Right atrium auricular region (tissue), 2 donors: ENCODE measurements at regions not wholly inside any gene's neighbourhood (a gene's known extent, or its start where the extent isn't known, plus 50 kb on each side); places are given as distances from the start of the nearest gene placed in this dataset.

ENCODE experiments used
- DNase-seq: peaks from one replicate; pipeline ENCODE4 v3.0.0-alpha.2; 2019; ENCODE audit warnings: low spot score
- H3K27ac ChIP-seq, 2 donors: fragments of 200-600 bp; sonication (generic); 1 replicate in 1 of 2; 2 replicates in 1 of 2; pipeline ENCODE4 v1.5.1; 2016 to 2019
- H3K27me3 ChIP-seq, 2 donors: fragments of 200-600 bp; sonication (generic); one replicate each; pipeline versions ENCODE4 v1.5.1 to v1.6.0; 2017 to 2019
- H3K36me3 ChIP-seq: fragments of 200-600 bp; sonication (generic); one replicate; pipeline ENCODE4 v1.5.1; 2016
- H3K4me1 ChIP-seq, 2 donors: fragments of 200-600 bp; sonication (generic); one replicate each; pipeline versions ENCODE4 v1.5.1 to v1.6.0; 2017 to 2019
- H3K4me3 ChIP-seq, 2 donors: fragments of 200-600 bp; sonication (generic); 1 replicate in 1 of 2; 2 replicates in 1 of 2; pipeline ENCODE4 v1.5.1; 2017 to 2019; ENCODE audit warnings: mild to moderate bottlenecking in 1 of 2, moderate library complexity in 1 of 2
- H3K9me3 ChIP-seq, 2 donors: fragments of 200-600 bp; sonication (generic); one replicate each; pipeline ENCODE4 v1.5.1; 2019
- TF ChIP-seq, protein P1 (sequence below), 2 donors: fragments of 200-600 bp; sonication (generic); IDR thresholded peaks; one replicate each; pipeline ENCODE4 v1.5.1; 2019; ENCODE audit warnings: antibody characterized with exemption in 2 of 2

DNA sequence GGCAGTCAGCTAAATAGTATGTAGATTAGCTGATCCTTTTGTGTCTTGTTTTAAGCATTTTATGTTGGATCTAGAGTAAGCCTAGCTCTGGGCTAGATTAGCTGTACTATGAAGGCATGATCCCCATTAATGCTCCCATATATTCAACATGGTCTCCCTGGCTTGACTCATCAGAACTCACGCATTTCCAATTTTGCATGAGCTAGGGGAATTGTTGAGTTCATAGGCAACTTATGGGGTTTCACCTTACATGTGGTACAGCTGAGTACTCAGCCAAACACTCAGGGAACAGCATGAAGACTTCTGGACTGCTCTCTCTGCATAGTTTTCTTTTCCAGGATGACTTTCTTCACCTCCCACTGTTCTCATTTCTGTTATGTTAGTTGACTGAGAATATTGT lies 248.2 kb downstream of the TMX3 start:
- H3K36me3 ChIP-seq, result no peaks in the 10 kb centered on the region
- DNase-seq, result no peak
- no peaks in the 10 kb centered on the region for H3K27me3 ChIP-seq
- no peak overlapping the region for H3K27ac ChIP-seq
- H3K9me3 ChIP-seq, result no peaks in the 10 kb centered on the region
- no peaks in the 10 kb centered on the region for H3K4me1 ChIP-seq
- no peak overlapping the region for H3K4me3 ChIP-seq
- TF ChIP-seq, protein P1, sequence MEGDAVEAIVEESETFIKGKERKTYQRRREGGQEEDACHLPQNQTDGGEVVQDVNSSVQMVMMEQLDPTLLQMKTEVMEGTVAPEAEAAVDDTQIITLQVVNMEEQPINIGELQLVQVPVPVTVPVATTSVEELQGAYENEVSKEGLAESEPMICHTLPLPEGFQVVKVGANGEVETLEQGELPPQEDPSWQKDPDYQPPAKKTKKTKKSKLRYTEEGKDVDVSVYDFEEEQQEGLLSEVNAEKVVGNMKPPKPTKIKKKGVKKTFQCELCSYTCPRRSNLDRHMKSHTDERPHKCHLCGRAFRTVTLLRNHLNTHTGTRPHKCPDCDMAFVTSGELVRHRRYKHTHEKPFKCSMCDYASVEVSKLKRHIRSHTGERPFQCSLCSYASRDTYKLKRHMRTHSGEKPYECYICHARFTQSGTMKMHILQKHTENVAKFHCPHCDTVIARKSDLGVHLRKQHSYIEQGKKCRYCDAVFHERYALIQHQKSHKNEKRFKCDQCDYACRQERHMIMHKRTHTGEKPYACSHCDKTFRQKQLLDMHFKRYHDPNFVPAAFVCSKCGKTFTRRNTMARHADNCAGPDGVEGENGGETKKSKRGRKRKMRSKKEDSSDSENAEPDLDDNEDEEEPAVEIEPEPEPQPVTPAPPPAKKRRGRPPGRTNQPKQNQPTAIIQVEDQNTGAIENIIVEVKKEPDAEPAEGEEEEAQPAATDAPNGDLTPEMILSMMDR (IDR thresholded peaks at IDR 0.05), result no peak

DNA sequence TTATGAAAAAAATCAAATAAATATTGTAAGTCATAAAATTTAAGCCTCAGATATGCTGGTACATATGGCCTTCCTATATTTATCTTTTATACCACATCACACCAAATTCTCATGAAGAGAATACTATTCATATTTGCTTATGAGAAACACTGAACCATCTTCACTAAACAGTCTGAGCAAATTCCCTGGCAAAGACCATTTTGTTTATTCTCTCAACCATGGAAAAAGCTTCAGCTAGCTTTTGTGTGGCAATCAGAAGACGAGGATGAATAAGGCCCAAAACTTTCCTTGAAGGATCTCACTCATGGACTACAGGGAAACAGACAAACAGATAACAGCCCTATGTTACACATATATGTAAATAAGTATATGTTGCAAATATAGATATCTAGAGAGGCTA lies 252.1 kb downstream of the TMX3 start:
- Histone ChIP-seq H3K36me3 (no peaks in the 10 kb centered on the region), H3K27me3 (no peaks in the 10 kb centered on the region), H3K4me3 (no peak overlapping the region), H3K9me3 (no peaks in the 10 kb centered on the region), H3K27ac (no peak overlapping the region), H3K4me1 (no peaks in the 10 kb centered on the region)
- TF ChIP-seq, protein P1 (IDR thresholded peaks at IDR 0.05), result no peak
- DNase-seq, result no peak

DNA sequence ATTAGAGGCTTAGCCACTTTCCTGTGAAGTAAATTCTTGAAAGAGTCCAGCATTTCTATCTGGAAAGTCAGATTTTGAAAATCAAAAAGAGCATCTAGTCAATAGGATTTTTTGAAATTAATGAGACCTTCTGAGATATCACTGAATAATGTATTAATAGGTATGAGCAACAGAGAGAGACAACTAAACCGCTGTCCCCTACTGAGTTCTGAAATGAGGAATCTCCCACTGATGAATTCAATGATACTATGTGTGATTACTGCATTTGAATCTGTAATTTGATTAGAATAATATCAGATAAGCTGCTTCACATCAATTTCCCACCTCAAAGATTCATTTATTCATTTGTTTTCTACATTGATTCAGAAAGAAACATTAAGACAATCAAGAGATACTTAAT lies 252.8 kb downstream of the TMX3 start:
- TF ChIP-seq, protein P1 (IDR thresholded peaks at IDR 0.05), result no peak
- no peaks in the 10 kb centered on the region for H3K4me1 ChIP-seq
- DNase-seq, result no peak

DNA sequence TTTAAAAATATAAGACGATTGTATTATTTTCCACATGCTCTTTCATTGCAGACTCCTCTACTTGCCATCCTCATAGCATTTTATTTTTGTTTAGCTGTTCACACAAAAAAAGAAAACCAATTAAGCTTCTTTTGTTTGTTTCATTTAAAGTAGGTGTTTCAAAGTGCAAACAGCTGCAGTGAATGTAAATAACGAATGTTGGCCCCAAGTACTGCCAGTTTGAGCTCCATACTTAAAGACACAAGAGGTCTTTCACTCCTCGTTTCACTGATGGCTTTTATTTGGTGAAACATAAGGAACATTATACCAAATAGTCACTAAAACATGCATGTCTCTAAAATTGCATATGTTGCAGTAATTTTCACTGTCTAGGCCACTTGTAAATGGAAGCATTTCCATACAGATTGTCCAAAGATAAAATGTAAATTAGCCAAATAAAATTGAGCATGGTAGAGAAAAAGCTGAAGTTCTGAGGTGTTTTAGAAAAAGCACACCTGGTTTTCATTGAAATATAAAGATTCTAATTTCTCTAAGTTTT lies 253.4 kb downstream of the TMX3 start:
- DNase-seq, result no peak
- TF ChIP-seq, protein P1 (IDR thresholded peaks at IDR 0.05), result no peak
- H3K27ac ChIP-seq, result no peak overlapping the region
- H3K4me1 ChIP-seq, result no peaks in the 10 kb centered on the region
- H3K4me3 ChIP-seq, result no peak overlapping the region
- no peaks in the 10 kb centered on the region for H3K27me3 ChIP-seq
- H3K9me3 ChIP-seq, result no peaks in the 10 kb centered on the region
- H3K36me3 ChIP-seq, result no peaks in the 10 kb centered on the region

More for the DNA sequence above, 252.8 kb downstream of the TMX3 start:
- no peaks in the 10 kb centered on the region for H3K36me3 ChIP-seq
- no peaks in the 10 kb centered on the region for H3K27me3 ChIP-seq
- no peak overlapping the region for H3K27ac ChIP-seq
- H3K4me3 ChIP-seq, result no peak overlapping the region
- no peaks in the 10 kb centered on the region for H3K9me3 ChIP-seq

DNA sequence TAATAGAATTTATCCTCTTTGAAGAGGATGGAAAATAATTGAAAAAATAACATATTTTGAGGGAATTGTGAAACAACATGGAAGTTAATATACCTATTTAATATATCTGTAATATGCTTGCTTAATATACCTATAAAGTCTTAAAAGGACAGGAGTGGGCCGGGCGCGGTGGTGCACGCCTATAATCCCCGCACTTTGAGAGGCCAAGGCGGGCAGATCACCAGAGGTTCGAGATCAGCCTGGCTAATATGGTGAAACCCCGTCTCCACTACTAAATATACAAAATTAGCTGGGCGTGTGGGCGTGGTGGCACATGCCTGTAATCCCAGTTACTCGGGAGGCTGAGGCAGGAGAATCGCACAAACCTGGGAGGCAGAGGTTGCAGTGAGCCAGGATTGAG lies 254.9 kb downstream of the TMX3 start:
- Histone ChIP-seq H3K4me1 (no peaks in the 10 kb centered on the region), H3K27me3 (no peaks in the 10 kb centered on the region), H3K4me3 (no peak overlapping the region), H3K9me3 (no peaks in the 10 kb centered on the region), H3K36me3 (no peaks in the 10 kb centered on the region), H3K27ac (no peak overlapping the region)
- no peak for DNase-seq
- TF ChIP-seq, protein P1 (IDR thresholded peaks at IDR 0.05), result no peak

DNA sequence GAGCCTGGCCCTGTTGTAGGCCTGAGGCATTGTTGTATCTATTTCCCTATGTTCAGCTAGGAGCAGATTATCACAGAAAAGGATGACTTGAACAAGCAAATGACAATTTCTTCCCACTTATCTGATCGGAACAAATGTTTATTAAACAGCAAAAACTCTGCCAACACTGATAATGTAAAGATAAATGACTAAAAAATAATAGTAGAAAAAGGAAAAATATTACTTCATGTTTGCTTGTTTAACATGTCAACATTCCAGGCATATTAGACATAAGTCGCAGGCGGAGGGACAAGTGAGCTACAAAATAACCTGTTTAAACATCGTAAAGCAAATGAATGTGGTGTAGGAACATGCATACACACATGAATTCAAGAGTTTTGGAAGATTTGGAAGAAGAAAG lies 257.9 kb downstream of the TMX3 start:
- Histone ChIP-seq H3K36me3 (no peaks in the 10 kb centered on the region), H3K4me1 (no peaks in the 10 kb centered on the region), H3K9me3 (no peaks in the 10 kb centered on the region), H3K27me3 (no peaks in the 10 kb centered on the region), H3K4me3 (no peak overlapping the region), H3K27ac (no peak overlapping the region)
- TF ChIP-seq, protein P1 (IDR thresholded peaks at IDR 0.05), result no peak
- DNase-seq, result no peak
